GM12865 (cell line): ENCODE measurements at regions not wholly inside any gene's neighbourhood (a gene's known extent, or its start where the extent isn't known, plus 50 kb on each side); places are given as distances from the start of the nearest gene placed in this dataset.

Experiments
- DNase-seq: peaks from one replicate; pipeline ENCODE4 v3.0.0; 2010; ENCODE audit warnings: low read depth
- H3K4me3 ChIP-seq: 2 replicates; pipeline ENCODE4 v1.5.1; 2011; ENCODE audit warnings: mild to moderate bottlenecking, low read depth, low read length, control low read depth
- TF ChIP-seq, protein P1 (sequence below): IDR thresholded peaks from 2 replicates; pipeline ENCODE4 v1.5.1; 2011; ENCODE audit warnings: low read length, control low read depth, low read depth, inconsistent platforms; ENCODE audit not compliant: insufficient read depth; ENCODE audit errors: missing control alignments

GRCh38 chr6:25017486-25017885 is 81.7 kb upstream of the RIPOR2 start:
- DNase-seq = no peak
- H3K4me3 ChIP-seq = no peak overlapping the region
- TF ChIP-seq, protein P1, sequence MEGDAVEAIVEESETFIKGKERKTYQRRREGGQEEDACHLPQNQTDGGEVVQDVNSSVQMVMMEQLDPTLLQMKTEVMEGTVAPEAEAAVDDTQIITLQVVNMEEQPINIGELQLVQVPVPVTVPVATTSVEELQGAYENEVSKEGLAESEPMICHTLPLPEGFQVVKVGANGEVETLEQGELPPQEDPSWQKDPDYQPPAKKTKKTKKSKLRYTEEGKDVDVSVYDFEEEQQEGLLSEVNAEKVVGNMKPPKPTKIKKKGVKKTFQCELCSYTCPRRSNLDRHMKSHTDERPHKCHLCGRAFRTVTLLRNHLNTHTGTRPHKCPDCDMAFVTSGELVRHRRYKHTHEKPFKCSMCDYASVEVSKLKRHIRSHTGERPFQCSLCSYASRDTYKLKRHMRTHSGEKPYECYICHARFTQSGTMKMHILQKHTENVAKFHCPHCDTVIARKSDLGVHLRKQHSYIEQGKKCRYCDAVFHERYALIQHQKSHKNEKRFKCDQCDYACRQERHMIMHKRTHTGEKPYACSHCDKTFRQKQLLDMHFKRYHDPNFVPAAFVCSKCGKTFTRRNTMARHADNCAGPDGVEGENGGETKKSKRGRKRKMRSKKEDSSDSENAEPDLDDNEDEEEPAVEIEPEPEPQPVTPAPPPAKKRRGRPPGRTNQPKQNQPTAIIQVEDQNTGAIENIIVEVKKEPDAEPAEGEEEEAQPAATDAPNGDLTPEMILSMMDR = no peak

DNA sequence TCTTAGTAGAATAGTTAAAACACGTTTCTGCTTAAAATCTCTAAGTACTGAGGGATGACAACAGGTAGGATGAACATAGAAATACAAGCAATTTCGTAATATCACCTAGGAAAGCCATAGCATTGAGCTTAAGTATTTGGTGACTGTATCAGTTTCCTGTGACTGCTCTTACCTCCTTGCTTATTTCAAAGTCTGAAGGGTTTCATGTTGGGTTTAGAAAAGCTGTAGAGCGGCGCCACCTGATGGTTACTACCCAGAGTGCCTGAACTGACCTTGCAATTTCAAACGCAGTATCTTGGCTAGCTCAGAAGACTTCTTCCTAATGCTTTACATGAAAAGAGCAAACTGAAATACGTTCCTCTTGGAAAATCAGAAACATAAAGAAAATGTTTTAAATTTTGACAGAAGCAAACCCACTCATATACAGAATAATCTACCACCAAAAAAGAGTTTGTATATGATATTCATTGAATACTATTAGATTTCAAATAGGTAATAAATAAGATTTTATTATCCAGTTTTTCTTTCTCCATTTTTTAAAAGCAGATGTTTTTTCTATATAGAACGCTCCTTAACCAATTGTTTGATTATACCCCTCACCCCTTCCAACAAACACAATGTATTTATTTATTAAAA is 82.3 kb upstream of the RIPOR2 start:
- H3K4me3 ChIP-seq = no peak overlapping the region
- DNase-seq = peak; percentile 88
- TF ChIP-seq, protein P1 = peak; percentile 77

GRCh38 chr6:25018568-25018954 is 82.8 kb upstream of the RIPOR2 start:
- H3K4me3 ChIP-seq = no peak overlapping the region
- no peak for DNase-seq
- TF ChIP-seq, protein P1 = no peak

- H3K4me3 ChIP-seq = no peak overlapping the region
- no peak for DNase-seq
- TF ChIP-seq, protein P1 = no peak
Measured at GRCh38 chr6:25022140-25022553, 86.4 kb upstream of the RIPOR2 start.

DNA sequence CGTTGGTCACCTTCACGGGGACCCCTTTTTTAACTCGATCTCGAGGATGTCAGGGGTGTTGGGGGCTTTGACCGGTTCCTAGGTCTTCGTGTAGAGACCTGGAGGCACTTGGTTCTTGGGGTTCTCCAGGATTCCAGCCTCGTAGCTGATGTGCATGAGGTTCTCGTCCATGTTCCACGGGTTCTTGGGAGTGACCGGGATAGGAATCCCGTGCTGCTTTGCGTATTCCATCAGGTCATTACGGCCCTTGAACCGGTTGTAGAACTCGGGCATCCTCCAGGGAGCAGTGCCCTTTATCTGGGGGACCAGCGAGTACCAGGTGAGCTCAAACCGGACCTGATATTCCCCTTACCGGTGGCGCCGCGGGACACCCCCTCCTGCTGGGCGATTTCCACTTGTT is 88.0 kb upstream of the RIPOR2 start:
- no peak overlapping the region for H3K4me3 ChIP-seq
- TF ChIP-seq, protein P1 = no peak
- no peak for DNase-seq

- no peak overlapping the region for H3K4me3 ChIP-seq
- no peak for DNase-seq
- TF ChIP-seq, protein P1 = no peak
Measured at GRCh38 chr6:25024821-25025220, 89.1 kb upstream of the RIPOR2 start.
